Omental fat pad (tissue), 3 donors: ENCODE measurements at regions not wholly inside any gene's neighbourhood (a gene's known extent, or its start where the extent isn't known, plus 50 kb on each side); places are given as distances from the start of the nearest gene placed in this dataset.

Source experiments
- ATAC-seq: fragments of 150-250 bp; one replicate; pipeline ENCODE4 v1.9.1; 2016; ENCODE audit warnings: mild to moderate bottlenecking, moderate library complexity; ENCODE audit not compliant: low FRiP score
- DNase-seq: peaks from one replicate; pipeline ENCODE4 v3.0.0-alpha.2; 2019; ENCODE audit warnings: low spot score
- TF ChIP-seq, protein P1 (sequence below), 3 donors: fragments of 450-650 bp; IDR thresholded peaks; one replicate each; pipeline ENCODE4 v1.5.1; 2016 to 2017; ENCODE audit warnings: antibody characterized with exemption in 3 of 3, mild to moderate bottlenecking in 3 of 3, moderate library complexity in 2 of 3

DNA sequence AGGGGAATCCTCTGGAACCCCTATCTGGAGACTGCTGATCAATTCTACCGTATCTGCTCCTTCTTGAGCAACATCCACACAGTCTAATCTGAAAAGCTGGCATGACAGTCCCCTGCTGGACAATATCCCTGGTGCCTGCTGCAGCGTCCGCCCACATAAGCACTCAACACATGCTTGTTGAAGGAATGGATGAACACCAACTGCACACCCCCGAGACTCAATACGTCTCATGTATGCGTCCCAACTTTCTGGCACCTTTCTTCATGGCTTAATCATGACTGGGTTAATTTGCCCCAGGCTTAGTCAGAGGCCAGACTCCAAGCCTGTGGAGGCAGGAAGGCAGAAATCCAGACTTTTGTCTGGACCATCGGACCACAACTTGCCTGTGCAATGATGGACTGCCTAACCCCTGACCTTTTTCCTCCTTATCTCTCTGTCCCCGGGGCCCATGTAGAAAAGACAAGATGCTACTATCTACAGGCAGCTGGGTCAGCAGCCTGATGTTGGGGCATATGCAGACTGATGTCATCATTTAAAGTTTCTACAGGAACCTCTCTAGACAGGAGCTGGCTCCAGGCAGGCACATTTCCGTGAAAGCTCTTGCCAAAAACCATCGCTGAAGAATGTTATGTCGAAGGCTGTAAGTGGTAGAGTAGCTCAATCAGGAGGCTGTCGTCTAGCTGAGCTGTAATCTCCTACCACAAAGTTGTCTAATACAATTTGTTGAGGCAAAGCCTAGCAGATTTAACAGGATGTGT is 114.1 kb upstream of the TPM1 start:
- peak; percentile 58 for ATAC-seq
- TF ChIP-seq, protein P1, sequence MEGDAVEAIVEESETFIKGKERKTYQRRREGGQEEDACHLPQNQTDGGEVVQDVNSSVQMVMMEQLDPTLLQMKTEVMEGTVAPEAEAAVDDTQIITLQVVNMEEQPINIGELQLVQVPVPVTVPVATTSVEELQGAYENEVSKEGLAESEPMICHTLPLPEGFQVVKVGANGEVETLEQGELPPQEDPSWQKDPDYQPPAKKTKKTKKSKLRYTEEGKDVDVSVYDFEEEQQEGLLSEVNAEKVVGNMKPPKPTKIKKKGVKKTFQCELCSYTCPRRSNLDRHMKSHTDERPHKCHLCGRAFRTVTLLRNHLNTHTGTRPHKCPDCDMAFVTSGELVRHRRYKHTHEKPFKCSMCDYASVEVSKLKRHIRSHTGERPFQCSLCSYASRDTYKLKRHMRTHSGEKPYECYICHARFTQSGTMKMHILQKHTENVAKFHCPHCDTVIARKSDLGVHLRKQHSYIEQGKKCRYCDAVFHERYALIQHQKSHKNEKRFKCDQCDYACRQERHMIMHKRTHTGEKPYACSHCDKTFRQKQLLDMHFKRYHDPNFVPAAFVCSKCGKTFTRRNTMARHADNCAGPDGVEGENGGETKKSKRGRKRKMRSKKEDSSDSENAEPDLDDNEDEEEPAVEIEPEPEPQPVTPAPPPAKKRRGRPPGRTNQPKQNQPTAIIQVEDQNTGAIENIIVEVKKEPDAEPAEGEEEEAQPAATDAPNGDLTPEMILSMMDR (IDR thresholded peaks at IDR 0.05), result no peak
- DNase-seq, result no peak

DNA sequence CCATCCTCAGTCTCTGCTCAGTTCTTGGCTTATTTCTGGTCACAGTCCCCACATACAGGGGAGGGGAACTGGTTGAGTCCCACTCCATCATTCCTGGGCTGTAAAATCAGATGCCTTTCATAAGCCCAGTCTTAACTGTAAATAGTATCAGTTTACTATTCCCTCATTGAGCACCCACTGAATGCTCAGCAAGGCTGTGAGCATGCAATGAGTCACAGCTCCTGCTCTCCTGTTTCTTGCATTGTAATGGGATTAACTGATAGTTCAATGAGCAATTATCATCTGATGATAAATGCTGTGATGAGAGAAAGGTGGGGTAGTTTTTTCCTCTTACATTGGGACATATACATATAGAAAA is 113.6 kb upstream of the TPM1 start:
- no peak for ATAC-seq
- no peak for DNase-seq
- TF ChIP-seq, protein P1 (IDR thresholded peaks at IDR 0.05), result no peak

DNA sequence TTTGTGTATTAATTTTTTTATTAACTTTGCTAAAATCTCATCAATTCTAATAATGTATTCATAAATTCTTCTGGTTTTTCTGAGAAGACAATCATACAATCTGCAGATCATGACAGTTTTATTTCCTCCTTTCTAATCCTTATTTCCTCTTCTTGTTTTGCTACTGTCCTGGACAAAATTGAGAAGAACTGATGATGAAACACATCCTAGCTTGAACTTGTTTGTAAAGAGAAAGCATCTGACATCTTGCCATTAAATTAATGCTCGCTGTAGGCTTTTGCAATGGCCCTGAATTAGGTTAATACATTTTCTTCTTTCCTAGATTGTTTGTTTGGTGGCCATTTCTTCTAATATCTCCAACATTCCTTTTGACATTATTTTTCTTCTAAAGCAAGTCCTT is 110.9 kb upstream of the TPM1 start:
- ATAC-seq (no peak), DNase-seq (no peak)
- TF ChIP-seq, protein P1 (IDR thresholded peaks at IDR 0.05), result no peak

DNA sequence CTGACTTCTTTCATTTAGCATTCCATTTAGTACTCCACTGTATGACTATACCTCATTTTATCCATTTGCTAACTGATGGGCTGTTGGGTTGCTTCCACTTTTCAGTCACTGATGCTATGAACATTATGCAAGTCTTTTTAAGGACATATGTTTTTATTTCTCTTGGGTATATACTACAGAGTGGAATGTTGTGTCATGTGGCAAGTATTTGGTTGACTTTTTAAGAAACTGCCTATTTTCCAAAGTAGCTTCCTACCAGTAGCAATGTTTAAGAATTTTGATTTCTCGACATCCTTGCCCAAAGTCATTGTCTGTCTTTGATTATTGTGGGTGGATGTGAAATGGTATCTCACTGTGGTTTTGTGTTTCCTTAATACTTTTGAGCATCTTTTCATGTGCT is 110.1 kb upstream of the TPM1 start:
- DNase-seq (no peak), ATAC-seq (no peak)
- TF ChIP-seq, protein P1 (IDR thresholded peaks at IDR 0.05), result no peak

DNA sequence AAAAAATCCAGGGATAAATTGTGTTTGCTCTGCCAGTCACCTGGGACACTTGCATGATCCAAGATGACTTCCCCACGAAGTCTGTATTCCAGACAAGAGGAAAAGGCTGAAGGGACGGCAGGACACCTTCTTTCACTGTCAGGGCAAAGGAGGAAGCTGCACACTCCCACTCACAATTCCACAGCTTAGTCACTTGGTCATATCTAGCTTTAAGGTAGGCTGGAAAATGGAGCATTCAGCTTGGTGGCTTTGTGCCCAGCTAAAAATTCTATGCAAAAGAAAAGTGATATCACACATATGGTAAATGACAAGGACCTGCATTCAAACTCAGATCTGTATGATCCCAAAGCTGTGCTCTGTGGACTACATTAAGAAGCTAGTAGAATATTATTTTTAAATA is 109.2 kb upstream of the TPM1 start:
- no peak for ATAC-seq
- TF ChIP-seq, protein P1 (IDR thresholded peaks at IDR 0.05), result no peak
- DNase-seq, result no peak

DNA sequence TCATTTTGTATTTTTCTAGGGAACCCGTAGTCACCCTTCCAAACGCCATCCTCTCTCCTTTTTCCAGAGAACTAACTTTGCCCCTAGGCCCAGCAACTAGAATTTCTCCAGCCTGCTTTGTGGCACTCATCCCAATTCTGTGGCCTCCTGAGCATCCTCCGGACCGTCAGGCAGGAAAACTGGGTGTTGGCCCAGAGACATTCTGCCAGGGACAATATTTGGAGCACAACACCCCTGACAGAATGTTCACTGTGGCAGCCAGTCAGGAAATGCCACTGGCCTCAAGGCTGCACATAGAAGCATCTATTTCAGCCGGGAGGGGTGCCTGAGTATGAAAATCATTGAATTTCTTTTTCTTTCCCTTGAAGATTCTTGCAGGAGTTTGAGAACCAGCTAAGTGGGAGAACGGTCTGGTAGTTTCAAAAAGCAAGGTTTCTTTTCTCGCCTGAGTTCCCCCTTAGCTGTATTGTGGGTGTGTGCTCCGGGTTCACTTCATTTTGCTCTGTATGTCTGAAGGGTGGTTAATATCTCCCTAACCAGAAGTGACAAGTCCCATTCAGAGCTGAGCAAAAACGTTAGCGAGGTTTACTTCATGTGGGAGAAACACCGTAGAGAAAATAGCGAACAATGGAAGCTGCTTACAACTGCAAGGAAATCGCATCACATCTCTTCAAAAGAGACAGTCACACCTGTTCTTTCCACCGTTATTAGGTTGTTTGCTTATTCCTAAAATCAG is 108.1 kb upstream of the TPM1 start:
- ATAC-seq (no peak), DNase-seq (no peak)
- TF ChIP-seq, protein P1 (IDR thresholded peaks at IDR 0.05), result no peak
